ENCODE measurements at regions not wholly inside any gene's neighbourhood (a gene's known extent, or its start where the extent isn't known, plus 50 kb on each side); places are given as distances from the start of the nearest gene placed in this dataset.

GRCh38 chr12:92467886-92468285 is 234.9 kb upstream of the PLEKHG7 start:
- no peak overlapping the region for H3K4me3 Mint-ChIP-seq (ENCODE audit: unreplicated experiment)
- H3K27me3 Mint-ChIP-seq (ENCODE audit: unreplicated experiment): no peaks in the 10 kb centered on the region
- H3K27ac Mint-ChIP-seq (ENCODE audit: unreplicated experiment): no peak overlapping the region
- TF ChIP-seq, protein P1, sequence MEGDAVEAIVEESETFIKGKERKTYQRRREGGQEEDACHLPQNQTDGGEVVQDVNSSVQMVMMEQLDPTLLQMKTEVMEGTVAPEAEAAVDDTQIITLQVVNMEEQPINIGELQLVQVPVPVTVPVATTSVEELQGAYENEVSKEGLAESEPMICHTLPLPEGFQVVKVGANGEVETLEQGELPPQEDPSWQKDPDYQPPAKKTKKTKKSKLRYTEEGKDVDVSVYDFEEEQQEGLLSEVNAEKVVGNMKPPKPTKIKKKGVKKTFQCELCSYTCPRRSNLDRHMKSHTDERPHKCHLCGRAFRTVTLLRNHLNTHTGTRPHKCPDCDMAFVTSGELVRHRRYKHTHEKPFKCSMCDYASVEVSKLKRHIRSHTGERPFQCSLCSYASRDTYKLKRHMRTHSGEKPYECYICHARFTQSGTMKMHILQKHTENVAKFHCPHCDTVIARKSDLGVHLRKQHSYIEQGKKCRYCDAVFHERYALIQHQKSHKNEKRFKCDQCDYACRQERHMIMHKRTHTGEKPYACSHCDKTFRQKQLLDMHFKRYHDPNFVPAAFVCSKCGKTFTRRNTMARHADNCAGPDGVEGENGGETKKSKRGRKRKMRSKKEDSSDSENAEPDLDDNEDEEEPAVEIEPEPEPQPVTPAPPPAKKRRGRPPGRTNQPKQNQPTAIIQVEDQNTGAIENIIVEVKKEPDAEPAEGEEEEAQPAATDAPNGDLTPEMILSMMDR (IDR thresholded peaks at IDR 0.05; ENCODE audit: partially characterized antibody, unreplicated experiment): no peak
- H3K9me3 Mint-ChIP-seq (ENCODE audit: unreplicated experiment): no peaks in the 10 kb centered on the region
- no peak for DNase-seq
- H3K4me1 Mint-ChIP-seq (ENCODE audit: low read depth, unreplicated experiment): peaks cover 12% of the 10 kb centered on the region
- H3K36me3 Mint-ChIP-seq (ENCODE audit: unreplicated experiment): no peaks in the 10 kb centered on the region

- Mint-ChIP-seq H3K4me1 (ENCODE audit: low read depth, unreplicated experiment) (peaks cover 12% of the 10 kb centered on the region), H3K4me3 (ENCODE audit: unreplicated experiment) (no peak overlapping the region), H3K9me3 (ENCODE audit: unreplicated experiment) (no peaks in the 10 kb centered on the region), H3K36me3 (ENCODE audit: unreplicated experiment) (no peaks in the 10 kb centered on the region), H3K27ac (ENCODE audit: unreplicated experiment) (peak overlapping the region; percentile 56), H3K27me3 (ENCODE audit: unreplicated experiment) (no peaks in the 10 kb centered on the region)
- DNase-seq: no peak
- TF ChIP-seq, protein P1 (IDR thresholded peaks at IDR 0.05; ENCODE audit: partially characterized antibody, unreplicated experiment): no peak
These were observed 236.1 kb upstream of the PLEKHG7 start for GRCh38 chr12:92466391-92467305.

DNA sequence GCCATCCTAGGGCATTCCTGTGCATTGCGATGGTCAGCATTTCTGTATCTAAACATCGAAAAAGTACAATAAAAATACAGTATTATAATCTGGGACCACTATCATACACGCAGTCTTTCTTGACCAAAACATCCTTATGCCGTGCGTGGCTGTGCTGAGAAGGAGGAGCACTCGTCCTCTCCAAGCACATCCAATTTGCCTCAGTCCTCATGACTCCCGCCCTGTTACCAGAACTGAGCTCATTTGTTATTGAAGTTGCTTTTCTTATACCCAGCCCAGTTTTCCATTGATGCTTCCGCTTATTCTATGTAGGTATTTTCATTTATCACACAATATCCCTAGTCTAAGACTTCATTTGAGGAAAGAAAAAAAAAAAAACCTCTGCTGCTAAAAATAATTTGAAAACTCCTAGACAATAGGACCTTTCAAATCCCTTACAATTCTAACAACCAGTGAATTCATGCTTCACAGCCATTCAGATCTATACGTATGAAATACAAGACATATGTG is 236.9 kb upstream of the PLEKHG7 start:
- no peaks in the 10 kb centered on the region for H3K27me3 Mint-ChIP-seq (ENCODE audit: unreplicated experiment)
- H3K9me3 Mint-ChIP-seq (ENCODE audit: unreplicated experiment): no peaks in the 10 kb centered on the region
- H3K4me1 Mint-ChIP-seq (ENCODE audit: low read depth, unreplicated experiment): peaks cover 12% of the 10 kb centered on the region
- H3K27ac Mint-ChIP-seq (ENCODE audit: unreplicated experiment): no peak overlapping the region
- no peak overlapping the region for H3K4me3 Mint-ChIP-seq (ENCODE audit: unreplicated experiment)
- TF ChIP-seq, protein P1 (IDR thresholded peaks at IDR 0.05; ENCODE audit: partially characterized antibody, unreplicated experiment): no peak
- DNase-seq: no peak
- H3K36me3 Mint-ChIP-seq (ENCODE audit: unreplicated experiment): no peaks in the 10 kb centered on the region

GRCh38 chr12:92464911-92465310 is 237.9 kb upstream of the PLEKHG7 start:
- Mint-ChIP-seq H3K36me3 (ENCODE audit: unreplicated experiment) (no peaks in the 10 kb centered on the region), H3K4me1 (ENCODE audit: low read depth, unreplicated experiment) (peaks cover 12% of the 10 kb centered on the region), H3K27ac (ENCODE audit: unreplicated experiment) (no peak overlapping the region), H3K9me3 (ENCODE audit: unreplicated experiment) (peaks cover 1% of the 10 kb centered on the region), H3K27me3 (ENCODE audit: unreplicated experiment) (no peaks in the 10 kb centered on the region), H3K4me3 (ENCODE audit: unreplicated experiment) (no peak overlapping the region)
- TF ChIP-seq, protein P1 (IDR thresholded peaks at IDR 0.05; ENCODE audit: partially characterized antibody, unreplicated experiment): no peak
- no peak for DNase-seq

DNA sequence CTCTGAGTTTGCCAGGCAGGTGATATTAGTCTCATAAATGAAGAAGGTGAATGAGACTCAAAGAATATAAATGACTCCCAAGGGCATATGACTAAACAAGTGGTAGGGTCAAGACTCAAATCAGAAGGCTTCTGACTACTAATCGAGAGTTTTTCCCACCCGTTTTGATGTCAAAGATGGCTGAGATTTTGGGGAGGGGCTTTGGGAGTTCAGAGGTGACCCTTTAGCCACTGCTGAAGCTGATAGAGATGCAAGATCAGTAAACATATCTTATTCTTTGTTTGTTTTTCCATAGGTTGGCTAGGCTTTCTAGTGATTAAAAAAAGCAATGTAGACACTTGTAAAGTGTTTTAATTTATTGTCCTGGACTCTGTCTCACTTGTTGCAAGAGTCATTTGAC is 239.6 kb upstream of the PLEKHG7 start:
- no peak overlapping the region for H3K4me3 Mint-ChIP-seq (ENCODE audit: unreplicated experiment)
- H3K27me3 Mint-ChIP-seq (ENCODE audit: unreplicated experiment): no peaks in the 10 kb centered on the region
- peaks cover 12% of the 10 kb centered on the region for H3K4me1 Mint-ChIP-seq (ENCODE audit: low read depth, unreplicated experiment)

More for the DNA sequence above, 239.6 kb upstream of the PLEKHG7 start:
- Mint-ChIP-seq H3K27ac (ENCODE audit: unreplicated experiment) (no peak overlapping the region), H3K9me3 (ENCODE audit: unreplicated experiment) (peaks cover 2% of the 10 kb centered on the region), H3K36me3 (ENCODE audit: unreplicated experiment) (no peaks in the 10 kb centered on the region)
- TF ChIP-seq, protein P1 (IDR thresholded peaks at IDR 0.05; ENCODE audit: partially characterized antibody, unreplicated experiment): no peak
- no peak for DNase-seq
